GM13977 (cell line): ENCODE measurements at regions not wholly inside any gene's neighbourhood (a gene's known extent, or its start where the extent isn't known, plus 50 kb on each side); places are given as distances from the start of the nearest gene placed in this dataset.
"Not testable (repeated sequence)": the region's sequence is repeated elsewhere in the genome, so short reads cannot be mapped to it uniquely, and the experiment has no call there.

Experiments
- DNase-seq: peaks from one replicate; pipeline ENCODE4 v3.0.0; 2012; ENCODE audit warnings: low spot score
- CTCF ChIP-seq: IDR thresholded peaks from 2 replicates; pipeline ENCODE4 v1.5.1; 2012; ENCODE audit warnings: mild to moderate bottlenecking, control low read depth; ENCODE audit not compliant: insufficient read depth; ENCODE audit errors: extremely low read depth, missing control alignments
- in situ Hi-C: fragments of 300-500 bp; cut with MboI; formaldehyde crosslinking; loops from one replicate; pipeline ENCODE4 v1.12.0; 2022; ENCODE audit warnings: low sequenced_read_pairs, low pct_unique_long_range_greater_than_20kb, mixed read lengths, inconsistent platforms; ENCODE audit not compliant: unreplicated experiment

- no peak for DNase-seq
- TF ChIP-seq CTCF: no peak
- in situ Hi-C loops: loop anchor here (25.0 kb wide), 1 partner anchor 458 kb away; no protein-coding TSS in a partner anchor
These were observed 93.0 kb upstream of the PRKD1 start for GRCh38 chr14:30020687-30021086.

GRCh38 chr14:30023350-30023749 is 95.7 kb upstream of the PRKD1 start:
- DNase-seq: not testable (repeated sequence)
- in situ Hi-C loops: loop anchor here (25.0 kb wide), 1 partner anchor 461 kb away; no protein-coding TSS in a partner anchor

- in situ Hi-C loops: no loop called here
- DNase-seq: no peak
- no peak for TF ChIP-seq CTCF
These were observed 106.5 kb upstream of the PRKD1 start for GRCh38 chr14:30034152-30034551.

- in situ Hi-C loops: no loop called here
- no peak for DNase-seq
- no peak for TF ChIP-seq CTCF
These were observed 107.7 kb upstream of the PRKD1 start for GRCh38 chr14:30035361-30035760.

- in situ Hi-C loops: no loop called here
- no peak for DNase-seq
- TF ChIP-seq CTCF: no peak
These were observed 118.1 kb upstream of the PRKD1 start for GRCh38 chr14:30045720-30046119.

GRCh38 chr14:30053103-30053502 is 125.5 kb upstream of the PRKD1 start:
- no peak for TF ChIP-seq CTCF
- DNase-seq: no peak
- in situ Hi-C loops: no loop called here

- in situ Hi-C loops: no loop called here
These were observed 126.6 kb upstream of the PRKD1 start for GRCh38 chr14:30054201-30054600.

More at GRCh38 chr14:30054201-30054600, 126.6 kb upstream of the PRKD1 start:
- no peak for TF ChIP-seq CTCF
- DNase-seq: no peak
